ENCODE measurements at regions not wholly inside any gene's neighbourhood (a gene's known extent, or its start where the extent isn't known, plus 50 kb on each side); places are given as distances from the start of the nearest gene placed in this dataset.

DNA sequence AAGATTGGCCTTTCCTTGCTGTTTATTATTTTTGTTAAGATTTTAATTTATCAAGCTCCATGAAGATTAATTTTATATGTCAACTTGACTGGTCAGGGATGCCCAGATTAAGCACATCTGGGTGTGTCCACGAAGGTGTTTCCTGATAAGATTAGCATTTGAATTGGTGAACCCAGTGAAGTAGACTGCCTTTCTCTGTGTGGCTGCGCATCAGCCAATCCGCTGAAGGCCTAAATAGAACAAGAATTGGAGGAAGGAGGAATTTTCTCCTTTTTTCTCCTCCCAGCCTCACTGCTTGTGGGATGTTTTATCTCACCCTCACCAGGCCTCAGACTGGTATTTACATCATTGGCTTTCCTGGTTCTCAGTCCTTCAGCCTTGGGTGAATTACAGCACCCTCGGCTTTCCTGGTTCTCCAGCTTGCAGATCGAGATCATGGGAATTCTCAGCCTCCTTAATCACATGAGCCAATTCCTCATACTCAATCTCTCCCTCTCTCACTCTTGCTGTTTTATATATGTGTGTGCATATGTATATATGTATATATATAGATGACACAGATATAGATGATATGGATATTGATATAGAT, 135.4 kb upstream of the SPEF2 start:
- FAIRE-seq (no peak), DNase-seq (ENCODE audit: extremely low spot score, insufficient read length, low read depth) (no peak)

- DNase-seq (ENCODE audit: extremely low spot score, insufficient read length, low read depth), result no peak
- FAIRE-seq, result peak; percentile 71
These were observed 138.6 kb upstream of the SPEF2 start for GRCh38 chr5:35478856-35479682.

DNA sequence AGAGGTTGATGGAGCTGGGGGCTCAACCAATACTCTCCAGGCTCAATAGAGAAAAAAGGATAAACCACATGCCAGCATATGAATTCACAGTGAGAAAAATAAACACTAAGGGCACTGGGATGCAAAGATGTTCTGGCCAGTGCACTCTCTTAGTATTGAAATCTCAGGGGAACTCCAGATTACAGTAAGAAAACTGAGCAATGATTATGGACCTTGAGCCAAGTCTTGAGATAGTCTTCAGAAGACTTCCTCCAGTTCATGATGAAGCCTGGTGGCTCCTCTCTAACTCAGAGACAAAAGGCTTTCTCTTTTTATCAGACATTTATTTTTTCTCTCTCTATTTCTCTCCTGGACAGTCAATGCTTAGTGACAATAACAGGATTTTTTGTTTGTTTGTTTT, 139.8 kb upstream of the SPEF2 start:
- DNase-seq (ENCODE audit: extremely low spot score, insufficient read length, low read depth), result no peak

GRCh38 chr5:35477321-35477720, 140.3 kb upstream of the SPEF2 start:
- FAIRE-seq, result no peak

More for the DNA sequence above, 139.8 kb upstream of the SPEF2 start:
- no peak for FAIRE-seq

DNA sequence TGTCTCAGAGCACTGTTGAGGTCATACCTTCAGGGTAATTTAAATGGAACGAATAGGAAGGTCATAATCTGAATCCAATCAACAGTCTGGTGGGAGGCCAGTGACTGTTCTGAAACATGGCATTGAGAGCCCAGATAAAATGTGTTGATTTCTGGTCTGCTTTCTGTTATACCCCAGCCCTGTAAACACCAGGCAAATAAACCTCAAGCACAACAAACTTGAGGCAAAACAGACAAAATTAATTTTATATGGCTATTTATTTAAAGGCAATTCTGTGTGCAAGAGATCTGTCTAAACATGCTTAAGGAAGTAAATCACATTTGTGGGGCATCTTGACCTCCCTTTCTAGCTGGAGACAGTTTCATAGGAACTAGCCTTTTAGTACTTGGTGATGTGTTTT, 140.9 kb upstream of the SPEF2 start:
- DNase-seq (ENCODE audit: extremely low spot score, insufficient read length, low read depth), result no peak
- FAIRE-seq, result no peak

More at GRCh38 chr5:35477321-35477720, 140.3 kb upstream of the SPEF2 start:
- no peak for DNase-seq (ENCODE audit: extremely low spot score, insufficient read length, low read depth)

DNA sequence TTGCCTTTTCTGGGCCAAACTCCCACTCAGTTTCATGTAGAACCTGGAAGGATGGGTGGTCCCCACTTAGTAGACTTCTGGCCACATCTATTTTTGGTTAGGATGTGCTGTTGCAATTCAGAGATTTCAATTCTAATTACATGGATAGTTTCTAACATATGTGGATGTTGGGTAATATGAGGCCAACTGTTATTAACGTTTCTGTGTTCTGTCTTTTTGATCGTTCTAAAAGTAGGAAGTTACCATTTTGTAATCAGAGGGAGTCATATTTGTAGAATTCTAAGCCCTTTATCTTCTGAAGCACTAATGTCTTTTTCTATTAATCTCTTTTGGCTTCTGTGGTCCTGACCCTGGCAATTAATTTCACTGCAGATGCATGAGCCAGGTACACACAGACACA, 141.6 kb upstream of the SPEF2 start:
- FAIRE-seq (no peak), DNase-seq (ENCODE audit: extremely low spot score, insufficient read length, low read depth) (no peak)

DNA sequence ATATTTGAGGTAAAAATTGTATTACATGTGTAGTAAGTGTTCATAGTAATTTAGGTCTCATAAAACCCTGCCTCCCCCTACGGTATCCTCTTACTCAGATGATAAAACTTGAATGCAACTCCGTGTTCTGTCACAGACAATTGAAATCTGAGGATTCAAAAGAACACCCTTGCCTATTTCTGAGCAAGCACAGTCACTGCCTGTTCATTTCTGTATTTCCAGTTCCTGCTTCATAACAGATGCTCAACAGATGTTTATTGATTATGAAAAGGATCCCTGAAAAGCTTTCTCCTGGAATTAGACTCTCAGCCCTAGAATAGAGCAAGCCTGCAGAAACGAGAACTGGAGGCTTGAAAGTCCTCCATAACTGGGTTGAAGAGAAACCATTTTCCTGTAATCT, 144.1 kb upstream of the SPEF2 start:
- DNase-seq (ENCODE audit: extremely low spot score, insufficient read length, low read depth), result no peak
- no peak for FAIRE-seq

GRCh38 chr5:35470866-35471265, 146.8 kb upstream of the SPEF2 start:
- no peak for FAIRE-seq

DNA sequence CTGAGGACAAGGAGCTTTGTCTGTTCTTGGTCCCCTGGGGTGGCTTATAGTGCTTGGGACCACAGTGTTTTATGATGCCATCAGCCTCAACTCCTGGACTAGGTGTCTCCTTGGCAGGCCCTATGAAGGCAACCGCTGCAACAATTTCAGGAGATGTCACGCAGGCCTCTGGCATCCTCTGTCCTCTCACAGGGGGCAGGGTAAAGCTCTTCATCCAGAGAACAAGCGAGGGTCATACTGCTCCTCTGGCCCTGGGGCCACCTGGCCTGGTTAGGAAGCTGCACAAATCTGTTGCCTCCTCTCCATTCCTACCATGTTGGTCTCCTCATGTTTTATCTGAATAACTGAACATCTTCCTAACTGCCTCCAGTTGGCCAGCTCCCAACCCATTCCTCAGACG, 148.9 kb upstream of the SPEF2 start:
- no peak for DNase-seq (ENCODE audit: extremely low spot score, insufficient read length, low read depth)
- no peak for FAIRE-seq

More at GRCh38 chr5:35470866-35471265, 146.8 kb upstream of the SPEF2 start:
- DNase-seq (ENCODE audit: extremely low spot score, insufficient read length, low read depth), result no peak

- FAIRE-seq (no peak), DNase-seq (ENCODE audit: extremely low spot score, insufficient read length, low read depth) (no peak)
These were observed 150.9 kb upstream of the SPEF2 start for GRCh38 chr5:35466746-35467145.

GRCh38 chr5:35464757-35465156, 152.9 kb upstream of the SPEF2 start:
- FAIRE-seq (no peak), DNase-seq (ENCODE audit: extremely low spot score, insufficient read length, low read depth) (no peak)

DNA sequence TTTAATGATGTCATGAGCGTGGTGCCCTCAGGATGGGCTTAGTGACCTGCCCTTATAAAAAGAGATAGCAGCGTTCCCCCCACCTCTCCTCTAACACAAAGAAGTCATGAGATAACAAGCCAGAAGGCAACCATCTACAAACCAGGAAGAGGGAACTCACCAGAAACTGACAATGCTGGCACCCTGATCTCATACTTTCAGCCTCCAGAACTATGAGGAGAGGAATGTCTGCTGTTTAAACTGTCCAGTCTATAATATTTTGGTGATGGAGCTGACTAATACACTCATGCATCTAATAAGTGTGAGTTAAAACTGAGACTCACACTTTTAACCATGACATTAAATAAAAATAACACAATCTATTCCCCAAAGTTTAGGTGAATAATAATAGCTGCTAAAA, 156.1 kb upstream of the SPEF2 start:
- FAIRE-seq (no peak), DNase-seq (ENCODE audit: extremely low spot score, insufficient read length, low read depth) (no peak)

GRCh38 chr5:35458824-35459207, 158.8 kb upstream of the SPEF2 start:
- DNase-seq (ENCODE audit: extremely low spot score, insufficient read length, low read depth) (no peak), FAIRE-seq (no peak)

GRCh38 chr5:35457912-35458823, 159.5 kb upstream of the SPEF2 start:
- DNase-seq (ENCODE audit: extremely low spot score, insufficient read length, low read depth), result no peak

DNA sequence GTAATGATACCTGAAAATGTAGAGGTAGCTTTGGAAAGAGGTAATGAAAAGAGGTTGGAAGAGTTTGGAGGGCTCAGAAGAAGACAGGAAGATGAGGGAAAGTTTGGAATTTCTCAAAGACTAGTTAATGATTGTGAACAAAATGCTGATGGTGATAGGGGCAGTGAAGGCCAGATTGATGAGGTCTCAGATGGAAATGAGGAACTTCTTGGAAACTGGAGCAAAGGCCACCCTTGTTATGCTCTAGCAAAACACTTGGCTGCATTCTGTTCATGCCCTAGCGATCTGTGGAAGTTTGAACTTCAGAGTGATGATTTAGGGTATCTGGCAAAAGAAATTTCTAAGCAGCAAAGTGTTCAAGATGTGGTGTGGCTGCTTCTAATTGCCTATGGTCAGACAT, 161.2 kb upstream of the SPEF2 start:
- no peak for FAIRE-seq
- no peak for DNase-seq (ENCODE audit: extremely low spot score, insufficient read length, low read depth)

More at GRCh38 chr5:35457912-35458823, 159.5 kb upstream of the SPEF2 start:
- no peak for FAIRE-seq

DNA sequence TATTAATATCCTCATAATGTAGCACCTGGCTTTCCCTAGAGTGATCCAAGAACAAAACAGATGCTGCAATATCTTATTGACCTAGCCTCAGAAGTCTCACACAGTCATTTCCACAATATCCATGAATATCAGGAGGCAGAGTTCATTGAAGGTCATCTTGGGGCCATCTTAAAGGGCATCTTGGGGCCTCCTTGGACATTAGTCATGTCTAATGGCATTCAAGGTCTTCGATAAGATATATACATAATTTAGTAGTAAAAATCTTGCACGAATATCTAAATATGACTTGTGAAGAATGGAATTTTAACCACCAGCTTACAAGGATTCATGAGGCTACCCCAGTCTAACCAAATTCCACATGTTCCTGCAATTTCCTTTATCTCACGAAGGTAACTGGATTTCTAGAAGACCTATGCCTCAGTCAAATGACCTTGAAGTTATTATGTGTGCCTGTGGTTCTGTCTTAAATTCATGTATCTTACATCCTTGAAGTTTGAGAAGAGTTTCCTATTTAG, 163.6 kb upstream of the SPEF2 start:
- DNase-seq (ENCODE audit: extremely low spot score, insufficient read length, low read depth), result no peak
- FAIRE-seq, result no peak

- no peak for DNase-seq (ENCODE audit: extremely low spot score, insufficient read length, low read depth)
- FAIRE-seq, result no peak
These were observed 173.7 kb upstream of the SPEF2 start for GRCh38 chr5:35443803-35444595.

GRCh38 chr5:35442885-35443639, 174.6 kb upstream of the SPEF2 start:
- FAIRE-seq (no peak), DNase-seq (ENCODE audit: extremely low spot score, insufficient read length, low read depth) (no peak)

- DNase-seq (ENCODE audit: extremely low spot score, insufficient read length, low read depth) (no peak), FAIRE-seq (peak; percentile 21)
These were observed 177.3 kb upstream of the SPEF2 start for GRCh38 chr5:35440409-35440808.
